Calu3 (cell line): ENCODE measurements at regions not wholly inside any gene's neighbourhood (a gene's known extent, or its start where the extent isn't known, plus 50 kb on each side); places are given as distances from the start of the nearest gene placed in this dataset.

Experiments used
- BruUV-seq: library from RNA; stranded (reverse); fragments of 400-500 nt; replicated peaks from 2 replicates; lab custom pipeline; 2021; lab: Mats Ljungman, UMichigan
- CTCF ChIA-PET: fragments of 300-600 bp; sonication (Branson Sonifier 250); formaldehyde crosslinking; loops from one replicate; lab custom pipeline; 2022; ENCODE audit warnings: antibody characterized with exemption; lab: Charles Lee
- DNase-seq: peaks from one replicate; pipeline ENCODE4 v3.0.0; 2022
- H3K27ac Mint-ChIP-seq: one replicate; pipeline ENCODE4 v1.8.0; 2022; ENCODE audit warnings: mixed read lengths; ENCODE audit not compliant: unreplicated experiment
- H3K27me3 Mint-ChIP-seq: one replicate; pipeline ENCODE4 v1.8.0; 2022; ENCODE audit warnings: mixed read lengths; ENCODE audit not compliant: unreplicated experiment
- H3K36me3 Mint-ChIP-seq: one replicate; pipeline ENCODE4 v1.8.0; 2022; ENCODE audit warnings: mild to moderate bottlenecking, moderate library complexity, mixed read lengths; ENCODE audit not compliant: insufficient read depth, unreplicated experiment
- H3K4me1 Mint-ChIP-seq: one replicate; pipeline ENCODE4 v1.8.0; 2022; ENCODE audit warnings: mild to moderate bottlenecking, low read depth, mixed read lengths; ENCODE audit not compliant: unreplicated experiment
- H3K4me3 Mint-ChIP-seq: one replicate; pipeline ENCODE4 v1.8.0; 2022; ENCODE audit warnings: mild to moderate bottlenecking, low read depth, moderate library complexity, mixed read lengths; ENCODE audit not compliant: unreplicated experiment
- H3K9me3 Mint-ChIP-seq: one replicate; pipeline ENCODE4 v1.8.0; 2022; ENCODE audit warnings: low read depth, mixed read lengths; ENCODE audit not compliant: unreplicated experiment
- intact Hi-C: fragments of 100-400 bp; cut with micrococcal nuclease; formaldehyde crosslinking; loops from one replicate; pipeline ENCODE4 v1.10.0; 2022; ENCODE audit not compliant: unreplicated experiment
- TF ChIP-seq, protein P1 (sequence below): fragments of 200-600 bp; IDR thresholded peaks from one replicate; pipeline ENCODE4 v1.8.0; 2022; ENCODE audit warnings: antibody characterized with exemption; ENCODE audit not compliant: unreplicated experiment

DNA sequence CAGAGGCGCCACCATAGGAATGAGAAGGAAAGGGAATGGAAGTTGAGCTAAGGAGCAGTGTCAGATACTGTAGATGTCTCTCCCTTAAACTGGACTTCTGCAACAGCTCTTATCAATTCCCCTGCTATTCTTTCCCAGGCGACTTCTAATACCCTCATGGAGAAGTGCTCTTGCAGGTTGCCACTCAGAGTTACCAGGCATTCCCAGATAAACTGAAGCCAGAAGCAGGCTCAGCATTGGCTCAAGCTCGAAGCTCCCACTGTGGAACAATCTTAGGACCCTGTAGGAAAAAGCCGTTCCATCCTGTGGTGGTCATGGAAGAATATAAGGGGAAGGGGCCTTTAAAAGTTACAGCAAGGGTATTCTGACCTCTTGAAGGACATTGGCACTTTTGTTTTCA is 208.7 kb upstream of the PLET1 start:
- BruUV-seq, result no TSS peak

DNA sequence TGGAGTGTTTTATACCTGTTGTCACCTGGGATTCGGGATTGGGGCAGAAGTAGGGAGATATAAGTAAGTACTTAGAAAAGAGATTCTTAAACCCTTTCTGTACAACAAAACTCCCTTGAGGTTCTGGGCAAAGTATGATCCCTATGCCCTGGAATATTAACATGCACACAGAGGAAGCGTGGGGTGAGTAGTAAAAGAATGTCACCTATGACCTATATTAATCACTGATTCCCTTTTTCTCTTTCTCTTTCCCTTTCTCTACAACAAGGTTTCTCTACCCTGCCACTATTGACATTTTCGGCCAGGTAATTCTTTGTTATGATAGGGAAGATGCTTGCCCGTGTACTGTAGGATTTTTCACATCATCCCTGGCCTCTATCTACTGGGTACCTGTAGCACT is 209.7 kb upstream of the PLET1 start:
- Mint-ChIP-seq H3K4me1 (peaks cover 4% of the 10 kb centered on the region), H3K9me3 (no peaks in the 10 kb centered on the region), H3K4me3 (no peak overlapping the region), H3K27me3 (peaks cover 24% of the 10 kb centered on the region), H3K27ac (no peak overlapping the region), H3K36me3 (no peaks in the 10 kb centered on the region)
- BruUV-seq, result no TSS peak
- no peak for DNase-seq
- CTCF ChIA-PET, result no interaction called here
- intact Hi-C loops, result no loop called here
- TF ChIP-seq, protein P1, sequence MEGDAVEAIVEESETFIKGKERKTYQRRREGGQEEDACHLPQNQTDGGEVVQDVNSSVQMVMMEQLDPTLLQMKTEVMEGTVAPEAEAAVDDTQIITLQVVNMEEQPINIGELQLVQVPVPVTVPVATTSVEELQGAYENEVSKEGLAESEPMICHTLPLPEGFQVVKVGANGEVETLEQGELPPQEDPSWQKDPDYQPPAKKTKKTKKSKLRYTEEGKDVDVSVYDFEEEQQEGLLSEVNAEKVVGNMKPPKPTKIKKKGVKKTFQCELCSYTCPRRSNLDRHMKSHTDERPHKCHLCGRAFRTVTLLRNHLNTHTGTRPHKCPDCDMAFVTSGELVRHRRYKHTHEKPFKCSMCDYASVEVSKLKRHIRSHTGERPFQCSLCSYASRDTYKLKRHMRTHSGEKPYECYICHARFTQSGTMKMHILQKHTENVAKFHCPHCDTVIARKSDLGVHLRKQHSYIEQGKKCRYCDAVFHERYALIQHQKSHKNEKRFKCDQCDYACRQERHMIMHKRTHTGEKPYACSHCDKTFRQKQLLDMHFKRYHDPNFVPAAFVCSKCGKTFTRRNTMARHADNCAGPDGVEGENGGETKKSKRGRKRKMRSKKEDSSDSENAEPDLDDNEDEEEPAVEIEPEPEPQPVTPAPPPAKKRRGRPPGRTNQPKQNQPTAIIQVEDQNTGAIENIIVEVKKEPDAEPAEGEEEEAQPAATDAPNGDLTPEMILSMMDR, result no peak

More for the DNA sequence above, 208.7 kb upstream of the PLET1 start:
- H3K4me3 Mint-ChIP-seq, result no peak overlapping the region
- no peak for DNase-seq
- peaks cover 28% of the 10 kb centered on the region for H3K27me3 Mint-ChIP-seq
- H3K36me3 Mint-ChIP-seq, result no peaks in the 10 kb centered on the region
- H3K27ac Mint-ChIP-seq, result no peak overlapping the region
- TF ChIP-seq, protein P1, result no peak
- CTCF ChIA-PET, result no interaction called here
- intact Hi-C loops, result no loop called here
- H3K4me1 Mint-ChIP-seq, result peaks cover 8% of the 10 kb centered on the region
- no peaks in the 10 kb centered on the region for H3K9me3 Mint-ChIP-seq

DNA sequence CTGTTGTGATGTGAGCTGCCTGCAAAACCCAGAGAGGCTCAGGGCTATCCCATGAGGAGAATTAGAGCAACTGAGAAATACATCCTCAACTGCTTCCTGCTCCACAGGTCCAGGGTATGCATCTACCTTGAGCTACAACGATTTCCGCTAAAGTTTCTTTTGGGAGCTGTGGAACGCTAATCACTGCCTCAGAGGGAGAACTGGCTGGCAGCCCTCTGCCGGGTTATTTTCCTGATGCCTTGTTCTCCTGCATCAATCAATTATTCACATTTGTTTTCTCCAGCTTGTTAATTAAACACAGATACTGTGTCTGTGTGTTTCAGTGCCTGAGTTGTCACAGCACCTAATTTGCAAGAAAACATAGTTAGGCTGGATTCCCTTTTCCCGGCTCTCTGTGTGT is 211.1 kb upstream of the PLET1 start:
- no peaks in the 10 kb centered on the region for H3K36me3 Mint-ChIP-seq
- no peaks in the 10 kb centered on the region for H3K9me3 Mint-ChIP-seq
- no peak for DNase-seq
- H3K4me3 Mint-ChIP-seq, result no peak overlapping the region
- H3K27ac Mint-ChIP-seq, result no peak overlapping the region
- H3K4me1 Mint-ChIP-seq, result no peaks in the 10 kb centered on the region
- TF ChIP-seq, protein P1, result no peak
- H3K27me3 Mint-ChIP-seq, result peaks cover 29% of the 10 kb centered on the region
- CTCF ChIA-PET, result no interaction called here
- intact Hi-C loops, result no loop called here
- no TSS peak for BruUV-seq

DNA sequence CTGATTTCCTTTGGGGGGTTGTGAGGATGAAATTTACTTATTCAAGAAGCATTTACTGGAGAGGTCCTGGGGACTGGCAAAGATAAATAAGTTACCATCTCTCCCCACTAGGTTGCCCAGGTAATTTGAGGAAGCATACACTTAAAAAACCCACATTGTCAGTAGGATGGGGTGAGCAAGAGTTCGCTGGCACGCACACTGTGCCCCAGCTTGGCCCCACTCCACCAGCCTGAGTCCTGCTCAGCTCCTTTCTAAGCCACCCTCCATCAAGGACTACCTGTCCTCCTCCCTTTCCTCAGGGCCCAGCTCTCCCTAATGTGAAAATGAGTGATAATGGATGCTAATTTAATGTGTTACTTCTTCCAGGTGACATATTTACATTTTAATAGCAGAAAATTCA is 216.5 kb upstream of the PLET1 start:
- Mint-ChIP-seq H3K27me3 (peaks cover 55% of the 10 kb centered on the region), H3K27ac (no peak overlapping the region), H3K4me3 (no peak overlapping the region), H3K36me3 (no peaks in the 10 kb centered on the region), H3K9me3 (no peaks in the 10 kb centered on the region), H3K4me1 (no peaks in the 10 kb centered on the region)
- CTCF ChIA-PET, result no interaction called here
- TF ChIP-seq, protein P1, result no peak
- DNase-seq, result no peak
- intact Hi-C loops, result no loop called here
- no TSS peak for BruUV-seq
